CD4-positive, CD25-positive, alpha-beta regulatory T cell (primary cell): ENCODE measurements at regions not wholly inside any gene's neighbourhood (a gene's known extent, or its start where the extent isn't known, plus 50 kb on each side); places are given as distances from the start of the nearest gene placed in this dataset.

ENCODE experiments used
- ATAC-seq, 2 donors: fragments of 150-1000 bp; cut with Tn5 transposase; one replicate each; pipeline ENCODE4 v1.10.0; 2021; ENCODE audit warnings: low read depth in 2 of 2, moderate number of reproducible peaks in 2 of 2, moderate library complexity in 1 of 2
- DNase-seq, 3 donors: peaks; one replicate each; pipeline versions ENCODE4 v3.0.0 to v3.0.0-alpha.2; 2012 to 2022; ENCODE audit warnings: mixed read lengths in 1 of 3
- H3K27ac ChIP-seq: one replicate; pipeline ENCODE4 v1.7.0; 2013; ENCODE audit warnings: mild to moderate bottlenecking, low read length; ENCODE audit not compliant: insufficient read depth, poor library complexity, severe bottlenecking
- H3K27me3 ChIP-seq: one replicate; pipeline ENCODE4 v1.7.0; 2013; ENCODE audit warnings: low read length; ENCODE audit not compliant: control insufficient read depth, insufficient read depth
- H3K36me3 ChIP-seq: one replicate; pipeline ENCODE4 v1.7.0; 2013; ENCODE audit warnings: mild to moderate bottlenecking, low read length, moderate library complexity; ENCODE audit not compliant: control insufficient read depth, insufficient read depth
- H3K4me1 ChIP-seq: 2 replicates; pipeline ENCODE4 v1.7.0; 2013; ENCODE audit warnings: mild to moderate bottlenecking, low read length; ENCODE audit not compliant: insufficient read depth, control insufficient read depth, poor library complexity, severe bottlenecking
- H3K4me3 ChIP-seq: one replicate; pipeline ENCODE4 v1.7.0; 2013; ENCODE audit warnings: low read depth, mild to moderate bottlenecking, low read length, moderate library complexity
- H3K9me3 ChIP-seq, 2 experiments: 1 replicate in 1 of 2; 2 replicates in 1 of 2; pipeline ENCODE4 v1.7.0; 2013; ENCODE audit warnings: low read length in 2 of 2, mild to moderate bottlenecking in 1 of 2, moderate library complexity in 1 of 2; ENCODE audit not compliant: control insufficient read depth in 2 of 2
- H3K27ac Mint-ChIP-seq, 3 donors: one replicate each; pipeline ENCODE4 v1.8.0; 2020 to 2022; ENCODE audit warnings: mild to moderate bottlenecking in 3 of 3, mixed read lengths in 3 of 3, moderate library complexity in 2 of 3
- H3K27me3 Mint-ChIP-seq: one replicate; pipeline ENCODE4 v1.8.0; 2022; ENCODE audit warnings: mild to moderate bottlenecking, mixed read lengths
- H3K36me3 Mint-ChIP-seq: one replicate; pipeline ENCODE4 v1.8.0; 2020; ENCODE audit warnings: mixed read lengths
- H3K4me1 Mint-ChIP-seq, 4 donors: one replicate each; pipeline ENCODE4 v1.8.0; 2020 to 2022; ENCODE audit warnings: mixed read lengths in 4 of 4, mild to moderate bottlenecking in 1 of 4
- H3K4me3 Mint-ChIP-seq, 4 donors: one replicate each; pipeline ENCODE4 v1.8.0; 2020 to 2022; ENCODE audit warnings: mild to moderate bottlenecking in 4 of 4, mixed read lengths in 4 of 4, moderate library complexity in 3 of 4
- H3K9me3 Mint-ChIP-seq, 7 donors: one replicate each; pipeline ENCODE4 v1.8.0; 2020 to 2022; ENCODE audit warnings: mixed read lengths in 7 of 7, mild to moderate bottlenecking in 3 of 7, moderate library complexity in 2 of 7

DNA sequence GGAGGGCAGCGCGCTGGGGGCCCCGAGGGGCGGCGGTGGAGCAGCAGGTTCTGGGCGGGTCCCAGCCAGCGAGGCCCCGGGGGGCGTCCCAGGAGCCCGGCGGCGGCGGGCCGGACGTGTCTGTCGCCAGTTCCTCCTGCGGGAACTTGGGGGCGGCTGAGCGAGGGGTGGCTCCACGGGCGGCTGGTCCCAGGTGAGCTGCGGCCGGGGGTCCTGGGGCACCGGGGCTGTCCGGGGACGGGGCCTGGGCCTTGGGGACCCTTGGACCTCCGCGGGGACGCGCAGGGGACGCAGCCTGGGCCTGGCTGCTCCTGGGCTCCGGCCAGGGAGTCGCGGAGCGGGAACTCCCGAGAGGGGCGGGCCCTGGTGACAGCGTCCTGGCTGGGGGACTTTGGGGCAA lies 54.2 kb upstream of the ZNF267 start:
- no peaks in the 10 kb centered on the region for H3K4me1 ChIP-seq
- H3K36me3 Mint-ChIP-seq, result no peaks in the 10 kb centered on the region

DNA sequence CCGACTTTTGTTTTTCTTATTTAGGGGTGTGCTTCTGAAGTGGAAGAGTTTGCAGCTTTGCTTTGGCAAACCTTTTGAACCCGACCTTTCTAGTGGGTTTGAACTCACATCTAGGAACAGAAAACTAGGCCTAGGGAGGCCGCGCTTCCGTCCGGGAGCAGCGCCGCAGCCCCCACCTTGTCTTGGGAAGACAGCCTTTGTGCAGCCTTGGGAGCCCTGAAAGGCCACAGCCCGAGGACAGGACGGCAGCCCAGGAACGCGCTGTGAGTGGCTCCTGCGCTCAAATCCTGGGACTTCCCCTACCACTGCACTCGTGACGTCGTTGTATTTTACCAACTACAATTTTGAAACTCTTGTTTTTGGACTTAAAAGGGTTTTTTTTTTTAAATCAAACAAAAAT lies 53.7 kb upstream of the ZNF267 start:
- Histone ChIP-seq H3K27me3 (no peaks in the 10 kb centered on the region), H3K4me1 (no peaks in the 10 kb centered on the region), H3K27ac (no peak overlapping the region), H3K9me3 (no peaks in the 10 kb centered on the region), H3K4me3 (no peak overlapping the region), H3K36me3 (no peaks in the 10 kb centered on the region)
- DNase-seq (no peak), ATAC-seq (no peak)
- Mint-ChIP-seq H3K27ac (no peak overlapping the region), H3K36me3 (no peaks in the 10 kb centered on the region), H3K4me3 (no peak overlapping the region), H3K27me3 (peaks cover 18% of the 10 kb centered on the region), H3K9me3 (peaks cover 0 to 5% (median 2%) of the 10 kb centered on the region in 7 donors), H3K4me1 (no peaks in the 10 kb centered on the region)

More for the DNA sequence above, 54.2 kb upstream of the ZNF267 start:
- H3K4me1 Mint-ChIP-seq, result no peaks in the 10 kb centered on the region
- H3K27ac ChIP-seq, result no peak overlapping the region
- H3K27me3 ChIP-seq, result no peaks in the 10 kb centered on the region
- H3K27ac Mint-ChIP-seq, result no peak overlapping the region
- H3K4me3 ChIP-seq, result no peak overlapping the region
- DNase-seq (no peak), ATAC-seq (no peak)
- no peaks in the 10 kb centered on the region for H3K36me3 ChIP-seq
- peaks cover 15% of the 10 kb centered on the region for H3K27me3 Mint-ChIP-seq
- H3K9me3 Mint-ChIP-seq, result peaks cover 0 to 4% (median 3%) of the 10 kb centered on the region in 7 donors
- H3K9me3 ChIP-seq, result no peaks in the 10 kb centered on the region
- no peak overlapping the region for H3K4me3 Mint-ChIP-seq
